GM12878 (cell line): ENCODE measurements at regions not wholly inside any gene's neighbourhood (a gene's known extent, or its start where the extent isn't known, plus 50 kb on each side); places are given as distances from the start of the nearest gene placed in this dataset.
A peak's percentile ranks its signal among the peaks of the same experiment; 100 is the strongest.

Experiments used
- ATAC-seq: fragments of 200-7000 bp; cut with Tn5 transposase; 3 replicates; pipeline ENCODE4 v1.9.1; 2020; ENCODE audit warnings: mild to moderate bottlenecking, moderate library complexity
- BruUV-seq: library from RNA; stranded (reverse); fragments of 400-500 nt; replicated peaks from 2 replicates; lab custom pipeline; 2021; lab: Mats Ljungman, UMichigan
- CTCF ChIA-PET: fragments of 300-600 bp; sonication (Branson Sonifier 250); formaldehyde crosslinking; extraction: SDS; loops from one replicate; lab custom pipeline; 2021; ENCODE audit warnings: inconsistent platforms; lab: Yijun Ruan, JAX
- POLR2A ChIA-PET: fragments of 350-600 bp; formaldehyde crosslinking; extraction: SDS; loops from one replicate; lab custom pipeline; 2021; ENCODE audit warnings: inconsistent platforms; lab: Charles Lee
- RAD21 ChIA-PET: fragments of 300-600 bp; sonication (Branson Sonifier 250); formaldehyde crosslinking; loops from one replicate; lab custom pipeline; 2023; ENCODE audit warnings: antibody characterized with exemption; ENCODE audit not compliant: unreplicated experiment; lab: Charles Lee
- SMC1A ChIA-PET: fragments of 300-600 bp; sonication (Branson Sonifier 250); formaldehyde crosslinking; loops from one replicate; lab custom pipeline; 2023; ENCODE audit not compliant: unreplicated experiment, uncharacterized antibody; lab: Charles Lee
- DNase-seq: peaks from one replicate; pipeline ENCODE4 v3.0.0-alpha.2; 2011; ENCODE audit warnings: low read depth, low spot score
- FAIRE-seq: peaks from 3 replicates; lab custom pipeline; 2011; peaks lifted over from hg19 to GRCh38; lab: Jason Lieb, UNC
- H2AFZ ChIP-seq: 2 replicates; pipeline ENCODE4 v1.6.0; 2011; ENCODE audit warnings: low read depth, low read length, control low read depth; ENCODE audit not compliant: control insufficient read depth
- H3K27ac ChIP-seq: 2 replicates; pipeline ENCODE4 v1.5.1; 2011; ENCODE audit warnings: control low read depth; ENCODE audit not compliant: control insufficient read depth, insufficient read depth
- H3K27me3 ChIP-seq, 2 experiments: replicated peaks in 1 of 2; 2 replicates each; pipeline versions ENCODE4 v1.6.0 to v1.6.1; 2011; ENCODE audit warnings: low read length in 1 of 2; ENCODE audit not compliant: control insufficient read depth in 2 of 2, insufficient read depth in 2 of 2
- H3K36me3 ChIP-seq, 2 experiments: 2 replicates each; pipeline ENCODE4 v1.5.1; 2011; ENCODE audit warnings: low read length in 1 of 2; ENCODE audit not compliant: control insufficient read depth in 2 of 2, insufficient read depth in 2 of 2
- H3K4me1 ChIP-seq: 2 replicates; pipeline ENCODE4 v1.6.1; 2011; ENCODE audit warnings: mild to moderate bottlenecking, low read length, moderate library complexity, mixed read lengths; ENCODE audit not compliant: control insufficient read depth, insufficient read depth
- H3K4me2 ChIP-seq: 2 replicates; pipeline ENCODE4 v1.6.0; 2011; ENCODE audit warnings: control low read depth; ENCODE audit not compliant: control insufficient read depth, insufficient read depth
- H3K4me3 ChIP-seq: fragments of 200-600 bp; sonication (generic); 2 replicates; pipeline ENCODE4 v1.5.1; 2016
- H3K79me2 ChIP-seq: 2 replicates; pipeline ENCODE4 v1.6.0; 2011; ENCODE audit warnings: low read length; ENCODE audit not compliant: control insufficient read depth, insufficient read depth
- H3K9ac ChIP-seq: 2 replicates; pipeline ENCODE4 v1.8.0; 2011; ENCODE audit warnings: low read length, control low read depth, mixed read lengths; ENCODE audit not compliant: control insufficient read depth, insufficient read depth
- H3K9me3 ChIP-seq: replicated peaks from 3 replicates; pipeline ENCODE4 v1.5.1; 2011; ENCODE audit warnings: mild to moderate bottlenecking, low read length; ENCODE audit not compliant: control insufficient read depth, insufficient read depth
- H4K20me1 ChIP-seq: 2 replicates; pipeline ENCODE4 v1.6.0; 2011; ENCODE audit not compliant: control insufficient read depth, insufficient read depth
- ELK1 ChIP-seq: IDR thresholded peaks from 2 replicates; pipeline ENCODE4 v1.6.1; 2012; ENCODE audit warnings: low read depth, low read length, improper control_type of control experiment
- MLLT1 ChIP-seq: fragments of 450-650 bp; IDR thresholded peaks from 2 replicates; pipeline ENCODE4 v1.6.1; 2016; ENCODE audit warnings: mild to moderate bottlenecking
- MYC ChIP-seq: IDR thresholded peaks from 2 replicates; pipeline ENCODE4 v1.6.1; 2011; ENCODE audit warnings: mild to moderate bottlenecking, low read length, moderate library complexity, inconsistent platforms; ENCODE audit not compliant: insufficient read depth, insufficient replicate concordance, insufficient read length, severe bottlenecking
- RAD51 ChIP-seq: fragments of 450-650 bp; IDR thresholded peaks from 2 replicates; pipeline ENCODE4 v1.6.1; 2016; ENCODE audit warnings: moderate library complexity, mild to moderate bottlenecking, inconsistent platforms
- RELB ChIP-seq: fragments of 450-650 bp; IDR thresholded peaks from 2 replicates; pipeline ENCODE4 v1.6.1; 2017; ENCODE audit warnings: low read depth, mild to moderate bottlenecking, moderate library complexity
- SREBF1 ChIP-seq: IDR thresholded peaks from 2 replicates; pipeline ENCODE4 v1.6.1; 2012; ENCODE audit warnings: mild to moderate bottlenecking, low read length
- STAT3 ChIP-seq: IDR thresholded peaks from 2 replicates; pipeline ENCODE4 v1.6.1; 2011; ENCODE audit warnings: low read depth, low read length, improper control_type of control experiment
- TARDBP ChIP-seq: IDR thresholded peaks from 2 replicates; pipeline ENCODE4 v1.6.1; 2016; ENCODE audit warnings: borderline replicate concordance
- WGBS: methylation state at CpG from one replicate; pipeline ENCODE4 v1.1.6; 2016; ENCODE audit warnings: low lambda C conversion rate; ENCODE audit not compliant: insufficient replicate concordance, insufficient coverage; ENCODE audit errors: missing lambda C conversion rate; 5-methylcytosine and 5-hydroxymethylcytosine counted together
- in situ Hi-C: fragments of 300-500 bp; cut with MboI; formaldehyde crosslinking; loops from 9 replicates; pipeline ENCODE4 v1.14.3; 2018; ENCODE audit warnings: mixed read lengths
- intact Hi-C: fragments of 100-400 bp; cut with micrococcal nuclease; formaldehyde crosslinking; loops from one replicate; pipeline ENCODE4 v1.14.2; 2022; ENCODE audit not compliant: unreplicated experiment

- no peak for TF ChIP-seq RAD51
- no peak for TF ChIP-seq TARDBP
Measured at GRCh38 chr3:178479446-178479845, 56.8 kb upstream of the KCNMB2 start (continued).

GRCh38 chr3:178479860-178480259 is 56.4 kb upstream of the KCNMB2 start:
- no peak overlapping the region for H3K4me3 ChIP-seq
- H2AFZ ChIP-seq, result peak overlapping the region; percentile 19
- H3K27ac ChIP-seq, result peak overlapping the region; percentile 70
- H4K20me1 ChIP-seq, result no peaks in the 10 kb centered on the region
- DNase-seq (no peak), ATAC-seq (no peak)
- CTCF ChIA-PET, result interaction anchor here (1.1 to 2.0 kb wide), 2 partner anchors 10 to 32 kb away, joined by 3 to 5 read pairs; no protein-coding TSS in a partner anchor
- H3K79me2 ChIP-seq, result no peaks in the 10 kb centered on the region
- SMC1A ChIA-PET, result interaction anchor here (2.1 to 3.0 kb wide), 3 partner anchors 12 to 189 kb away, joined by 6 to 11 read pairs (median 10); no protein-coding TSS in a partner anchor
- H3K4me1 ChIP-seq, result peaks cover 25% of the 10 kb centered on the region
- H3K4me2 ChIP-seq, result 0 out of 2 replicates have a peak overlapping the region, but pooled peaks have one; percentile 10
- intact Hi-C loops, result loop anchor here (2.0 kb wide), 1 partner anchor 35 kb away; no protein-coding TSS in a partner anchor
- no TSS peak for BruUV-seq
- POLR2A ChIA-PET, result interaction anchor here (1.3 to 1.4 kb wide), 2 partner anchors 15 to 39 kb away, joined by 3 read pairs; no protein-coding TSS in a partner anchor
- no peak overlapping the region for H3K9ac ChIP-seq
- H3K27me3 ChIP-seq, result no peaks in the 10 kb centered on the region
- WGBS, result 31% methylated on average over 4 of the region's 4 CpGs
- no peak for TF ChIP-seq RELB
- TF ChIP-seq SREBF1, result no peak
- no peak for TF ChIP-seq MLLT1
- no peak for TF ChIP-seq STAT3
- no peak for TF ChIP-seq MYC
- no peak for TF ChIP-seq ELK1
- TF ChIP-seq, all 136 proteins: peak for 0
- no peak for FAIRE-seq
- RAD21 ChIA-PET, result interaction anchor here (0.7 to 3.1 kb wide), 5 partner anchors 16 to 40 kb away, joined by 3 to 10 read pairs (median 3); no protein-coding TSS in a partner anchor
- Histone ChIP-seq H3K9me3 (no peaks in the 10 kb centered on the region), H3K36me3 (no peaks in the 10 kb centered on the region)
- in situ Hi-C loops, result no loop called here
